SHP77 (cell line): ENCODE measurements at regions not wholly inside any gene's neighbourhood (a gene's known extent, or its start where the extent isn't known, plus 50 kb on each side); places are given as distances from the start of the nearest gene placed in this dataset.
"Not testable (repeated sequence)": the region's sequence is repeated elsewhere in the genome, so short reads cannot be mapped to it uniquely, and the experiment has no call there.

Source experiments
- DNase-seq, 2 experiments: peaks; one replicate each; lab custom pipeline; 2025; lab: John Stamatoyannopoulos, UW

GRCh38 chrX:4682636-4683035, 969.2 kb upstream of the PRKX start:
- no peak for DNase-seq

- DNase-seq, result no peak
These were observed 962.3 kb upstream of the PRKX start for GRCh38 chrX:4675686-4676300.

GRCh38 chrX:4674028-4674782, 960.8 kb upstream of the PRKX start:
- no peak for DNase-seq

GRCh38 chrX:4671344-4671743, 957.9 kb upstream of the PRKX start:
- no peak for DNase-seq

- DNase-seq, result no peak
These were observed 957.2 kb upstream of the PRKX start for GRCh38 chrX:4670606-4671005.

- DNase-seq, result no peak
These were observed 955.5 kb upstream of the PRKX start for GRCh38 chrX:4668802-4669536.

GRCh38 chrX:4663085-4663484, 949.6 kb upstream of the PRKX start:
- DNase-seq, result no peak

- DNase-seq, result no peak
These were observed 948.3 kb upstream of the PRKX start for GRCh38 chrX:4661771-4662170.

GRCh38 chrX:4656419-4656818, 943.0 kb upstream of the PRKX start:
- DNase-seq, result no peak

- no peak for DNase-seq
These were observed 942.3 kb upstream of the PRKX start for GRCh38 chrX:4655743-4656142.

GRCh38 chrX:4642114-4642513, 928.7 kb upstream of the PRKX start:
- DNase-seq, result no peak

GRCh38 chrX:4638036-4638435, 924.6 kb upstream of the PRKX start:
- no peak for DNase-seq

GRCh38 chrX:4627414-4627813, 914.0 kb upstream of the PRKX start:
- DNase-seq, result no peak

- no peak for DNase-seq
These were observed 909.2 kb upstream of the PRKX start for GRCh38 chrX:4622486-4623167.

- not testable (repeated sequence) for DNase-seq
These were observed 900.2 kb upstream of the PRKX start for GRCh38 chrX:4613651-4614050.

GRCh38 chrX:4588893-4589292, 875.4 kb upstream of the PRKX start:
- no peak for DNase-seq

- DNase-seq, result no peak
These were observed 875.0 kb upstream of the PRKX start for GRCh38 chrX:4588466-4588865.

- DNase-seq, result no peak
These were observed 874.6 kb upstream of the PRKX start for GRCh38 chrX:4588056-4588455.

GRCh38 chrX:4579999-4580398, 866.5 kb upstream of the PRKX start:
- no peak for DNase-seq

GRCh38 chrX:4579480-4579879, 866.0 kb upstream of the PRKX start:
- no peak for DNase-seq

- no peak for DNase-seq
These were observed 859.2 kb upstream of the PRKX start for GRCh38 chrX:4572691-4573090.

GRCh38 chrX:4570151-4570550, 856.7 kb upstream of the PRKX start:
- DNase-seq, result no peak

GRCh38 chrX:4560192-4560591, 846.7 kb upstream of the PRKX start:
- no peak for DNase-seq
